Ishikawa (cell line): ENCODE measurements at regions not wholly inside any gene's neighbourhood (a gene's known extent, or its start where the extent isn't known, plus 50 kb on each side); places are given as distances from the start of the nearest gene placed in this dataset.

Source experiments
- TEAD4 ChIP-seq: IDR thresholded peaks from 2 replicates; pipeline ENCODE4 v1.6.1; 2012
- YY1 ChIP-seq: IDR thresholded peaks from 2 replicates; pipeline ENCODE4 v1.6.1; 2012; ENCODE audit warnings: low read depth
- ZBTB7A ChIP-seq: IDR thresholded peaks from 2 replicates; pipeline ENCODE4 v1.6.1; 2012; ENCODE audit warnings: low read depth
- TF ChIP-seq, protein P1 (sequence below): IDR thresholded peaks from 2 replicates; pipeline ENCODE4 v1.6.1; 2012; ENCODE audit warnings: low read depth, mild to moderate bottlenecking

DNA sequence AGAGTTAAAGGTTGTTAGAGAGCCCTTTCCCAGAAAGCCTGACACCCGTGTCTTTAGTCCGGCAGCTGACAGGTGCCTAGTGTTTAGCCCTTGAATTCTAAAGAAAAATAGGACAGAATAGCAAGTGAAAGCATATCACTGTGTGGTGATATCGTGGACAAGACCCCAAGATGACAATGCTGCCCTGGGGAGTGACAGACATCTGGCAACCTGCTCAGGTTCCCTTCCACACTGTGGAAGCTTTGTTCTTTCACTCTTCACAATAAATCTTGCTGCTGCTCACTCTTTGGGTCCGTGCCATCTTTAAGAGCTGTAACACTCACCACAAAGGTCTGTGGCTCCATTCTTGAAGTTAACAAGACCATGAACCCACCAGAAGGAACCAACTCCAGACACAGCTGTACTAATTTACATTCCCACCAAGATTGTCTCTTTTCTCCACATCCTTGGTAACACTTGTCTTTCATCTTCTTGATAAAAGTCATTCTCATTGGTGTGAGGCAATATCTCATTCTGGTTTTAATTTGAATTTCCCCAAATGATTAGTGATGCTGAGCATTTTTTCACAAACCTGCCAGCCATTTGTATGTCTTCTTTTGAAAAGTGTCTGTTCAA lies 107.6 kb upstream of the SGIP1 start:
- TF ChIP-seq, protein P1, sequence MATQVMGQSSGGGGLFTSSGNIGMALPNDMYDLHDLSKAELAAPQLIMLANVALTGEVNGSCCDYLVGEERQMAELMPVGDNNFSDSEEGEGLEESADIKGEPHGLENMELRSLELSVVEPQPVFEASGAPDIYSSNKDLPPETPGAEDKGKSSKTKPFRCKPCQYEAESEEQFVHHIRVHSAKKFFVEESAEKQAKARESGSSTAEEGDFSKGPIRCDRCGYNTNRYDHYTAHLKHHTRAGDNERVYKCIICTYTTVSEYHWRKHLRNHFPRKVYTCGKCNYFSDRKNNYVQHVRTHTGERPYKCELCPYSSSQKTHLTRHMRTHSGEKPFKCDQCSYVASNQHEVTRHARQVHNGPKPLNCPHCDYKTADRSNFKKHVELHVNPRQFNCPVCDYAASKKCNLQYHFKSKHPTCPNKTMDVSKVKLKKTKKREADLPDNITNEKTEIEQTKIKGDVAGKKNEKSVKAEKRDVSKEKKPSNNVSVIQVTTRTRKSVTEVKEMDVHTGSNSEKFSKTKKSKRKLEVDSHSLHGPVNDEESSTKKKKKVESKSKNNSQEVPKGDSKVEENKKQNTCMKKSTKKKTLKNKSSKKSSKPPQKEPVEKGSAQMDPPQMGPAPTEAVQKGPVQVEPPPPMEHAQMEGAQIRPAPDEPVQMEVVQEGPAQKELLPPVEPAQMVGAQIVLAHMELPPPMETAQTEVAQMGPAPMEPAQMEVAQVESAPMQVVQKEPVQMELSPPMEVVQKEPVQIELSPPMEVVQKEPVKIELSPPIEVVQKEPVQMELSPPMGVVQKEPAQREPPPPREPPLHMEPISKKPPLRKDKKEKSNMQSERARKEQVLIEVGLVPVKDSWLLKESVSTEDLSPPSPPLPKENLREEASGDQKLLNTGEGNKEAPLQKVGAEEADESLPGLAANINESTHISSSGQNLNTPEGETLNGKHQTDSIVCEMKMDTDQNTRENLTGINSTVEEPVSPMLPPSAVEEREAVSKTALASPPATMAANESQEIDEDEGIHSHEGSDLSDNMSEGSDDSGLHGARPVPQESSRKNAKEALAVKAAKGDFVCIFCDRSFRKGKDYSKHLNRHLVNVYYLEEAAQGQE = no peak
- no peak for TF ChIP-seq ZBTB7A
- TF ChIP-seq TEAD4 = no peak
- no peak for TF ChIP-seq YY1
